NOMO-1 treated with dmso at 0.1 percent for 144 hours (cell line): ENCODE measurements at regions not wholly inside any gene's neighbourhood (a gene's known extent, or its start where the extent isn't known, plus 50 kb on each side); places are given as distances from the start of the nearest gene placed in this dataset.

Experiments
- DNase-seq: peaks from one replicate; lab custom pipeline; 2025; ENCODE audit not compliant: unreplicated experiment; lab: John Stamatoyannopoulos, UW

DNA sequence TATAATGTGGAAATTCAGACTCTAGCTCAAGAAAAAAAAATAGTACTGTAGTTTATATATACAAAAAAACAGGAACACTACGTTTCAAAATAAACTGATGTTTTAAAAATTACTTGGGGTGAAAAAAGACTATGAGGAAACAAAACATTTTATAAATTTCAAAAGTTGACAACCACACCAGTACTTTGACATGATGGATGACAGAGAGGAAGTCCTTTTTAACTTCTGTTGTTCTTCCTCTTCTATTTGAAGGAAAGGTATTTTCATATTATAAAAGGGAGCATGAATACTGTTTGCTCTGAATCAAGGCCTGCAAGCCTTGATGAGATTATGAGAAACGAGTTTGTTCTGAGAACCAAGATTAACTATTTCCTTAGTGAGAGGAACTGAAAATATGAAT lies 456.9 kb downstream of the TAF11L14 start:
- peak; percentile 57 for DNase-seq

DNA sequence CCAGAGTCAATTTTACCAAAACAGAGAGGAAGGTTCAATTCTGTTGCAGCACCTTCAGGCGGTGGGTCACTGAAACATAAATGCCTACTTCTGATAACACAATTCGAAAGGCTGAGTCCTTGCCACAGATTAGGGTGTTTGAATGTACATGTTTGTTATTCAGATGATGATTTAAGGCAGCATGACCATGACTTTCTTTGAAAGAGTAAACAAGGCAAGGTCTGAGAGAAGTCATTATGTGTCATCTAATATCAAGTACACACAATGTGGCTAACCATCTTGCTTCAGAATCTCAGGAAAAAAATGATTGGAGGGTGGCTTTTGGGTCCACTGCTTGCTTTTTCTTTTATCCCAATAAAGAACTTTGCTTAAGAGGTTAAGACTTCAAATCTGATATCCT lies 457.5 kb downstream of the TAF11L14 start:
- DNase-seq = no peak

DNA sequence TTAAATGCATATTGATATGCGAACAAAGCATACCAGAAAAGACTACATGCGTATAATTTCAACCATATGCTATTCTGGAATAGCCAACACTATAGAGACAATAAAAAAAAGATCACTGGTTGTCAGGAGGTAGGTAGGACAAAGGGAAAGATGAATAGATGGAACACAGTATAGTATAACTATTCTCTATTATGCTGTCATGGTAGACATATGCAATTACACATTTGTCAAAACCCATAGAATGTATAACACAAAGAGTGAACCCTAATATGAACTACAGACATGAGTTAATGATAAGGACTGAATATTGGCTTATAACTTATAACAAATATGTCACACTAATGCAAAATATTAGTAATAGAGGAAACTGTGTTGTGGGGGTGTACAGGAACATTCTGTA lies 460.8 kb downstream of the TAF11L14 start:
- DNase-seq = no peak

DNA sequence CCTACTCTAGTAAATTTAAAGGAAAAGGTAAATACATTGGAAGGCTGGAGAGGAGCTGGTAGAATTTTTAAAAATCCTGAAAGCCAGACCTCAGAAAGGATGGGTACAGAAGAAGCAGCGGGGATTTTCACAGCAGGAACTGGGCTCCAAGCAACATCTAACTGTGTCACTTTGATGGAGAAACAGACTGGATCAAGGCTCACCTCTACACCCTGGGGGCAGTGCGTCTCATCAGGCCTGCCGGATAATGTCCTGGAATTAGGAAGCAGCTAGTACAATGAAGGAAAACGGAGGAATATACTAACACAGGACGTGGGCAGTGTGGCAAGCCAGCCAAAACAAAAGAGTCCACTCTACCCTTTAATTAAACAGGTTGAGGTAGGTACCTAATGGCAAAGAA lies 463.6 kb downstream of the TAF11L14 start:
- DNase-seq = no peak

DNA sequence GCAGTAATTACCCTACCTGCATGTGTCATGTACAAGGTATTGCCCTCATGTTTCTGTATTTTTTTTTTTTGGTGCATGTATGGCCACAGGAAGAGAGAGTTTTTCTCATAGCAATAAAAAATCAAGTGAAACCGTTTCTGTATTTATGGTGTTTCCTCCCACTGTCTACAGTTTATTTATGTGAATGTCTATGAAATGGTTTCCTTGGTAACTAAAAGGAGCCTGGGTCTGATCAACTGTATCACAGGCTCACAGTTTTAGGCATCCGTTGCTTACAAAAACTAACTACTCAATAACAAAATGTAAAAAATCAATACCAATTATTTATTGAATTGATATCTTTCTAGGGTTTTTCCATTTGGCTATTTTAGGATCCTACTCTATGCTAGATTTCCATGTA lies 464.4 kb downstream of the TAF11L14 start:
- no peak for DNase-seq

DNA sequence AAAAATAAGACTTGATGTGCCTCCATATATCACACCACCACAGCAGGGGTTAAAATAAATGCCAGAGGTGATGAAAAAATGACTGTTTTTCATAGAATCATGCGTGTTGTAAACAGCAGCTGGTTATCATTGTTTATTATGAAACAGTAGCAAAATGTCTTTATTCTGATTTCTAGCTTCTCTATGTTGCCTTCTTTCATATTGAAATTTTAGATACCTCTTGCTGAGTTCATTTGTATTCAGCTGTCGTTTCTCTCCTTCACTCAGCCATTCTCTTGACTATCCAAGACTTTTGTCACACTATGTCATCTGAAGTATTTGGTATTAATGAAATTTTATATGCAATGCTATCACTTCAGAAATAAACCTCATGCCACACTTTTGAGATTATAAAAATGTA lies 465.0 kb downstream of the TAF11L14 start:
- no peak for DNase-seq

DNA sequence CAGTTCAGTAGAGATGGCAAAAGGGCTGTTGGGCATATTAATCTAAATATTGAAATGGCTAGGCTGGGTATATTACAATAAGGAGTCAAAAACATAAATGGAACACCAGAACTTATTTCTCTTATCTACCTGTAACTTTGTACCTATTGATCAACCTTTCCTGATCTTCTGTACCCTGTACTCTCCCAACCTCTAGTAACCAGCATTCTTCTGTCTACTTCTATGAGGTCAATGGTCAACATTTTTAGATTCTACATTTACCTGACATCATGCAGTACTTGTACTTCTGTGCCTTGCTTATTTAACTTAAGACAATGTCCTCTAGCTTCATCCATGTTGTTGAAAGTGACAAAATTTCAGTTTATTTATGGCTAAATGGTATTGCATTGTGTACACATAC lies 467.3 kb downstream of the TAF11L14 start:
- no peak for DNase-seq

DNA sequence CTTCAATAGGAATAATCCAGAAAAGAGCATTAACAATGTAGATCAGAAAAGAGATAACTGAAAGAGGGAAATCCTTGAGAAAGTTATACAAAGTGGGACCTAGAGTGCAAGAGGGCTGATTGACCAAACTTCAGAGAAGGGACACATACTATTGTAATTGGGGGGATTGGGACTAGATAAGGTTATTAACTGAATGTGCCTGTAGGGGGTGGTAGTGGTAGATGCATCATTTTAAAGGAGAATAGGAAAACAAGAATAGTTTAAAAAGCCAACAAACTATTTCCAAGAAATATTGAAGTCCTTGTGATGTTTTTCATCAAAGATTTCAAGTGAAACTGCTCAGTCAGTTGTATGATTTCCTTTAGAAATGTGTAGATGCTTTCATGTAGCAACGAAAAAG lies 468.5 kb downstream of the TAF11L14 start:
- no peak for DNase-seq

DNA sequence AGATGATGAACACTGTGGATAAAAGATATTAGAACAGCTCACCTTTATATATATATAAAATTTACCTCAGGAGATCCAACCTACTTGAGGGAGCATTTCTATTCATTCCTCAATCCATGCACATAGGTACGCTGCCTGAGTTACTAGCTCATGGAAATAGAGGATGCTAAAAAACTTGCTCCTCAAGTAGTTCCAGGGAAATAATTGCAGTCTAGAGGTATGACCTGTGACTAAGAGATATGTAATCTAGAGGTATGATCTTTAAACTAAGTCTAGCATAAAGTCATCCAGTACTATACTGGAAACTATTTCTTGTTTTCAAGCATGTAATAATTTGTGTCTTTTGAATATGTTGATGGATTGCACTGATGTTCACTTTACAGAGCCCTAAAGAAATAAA lies 471.2 kb downstream of the TAF11L14 start:
- DNase-seq = no peak

DNA sequence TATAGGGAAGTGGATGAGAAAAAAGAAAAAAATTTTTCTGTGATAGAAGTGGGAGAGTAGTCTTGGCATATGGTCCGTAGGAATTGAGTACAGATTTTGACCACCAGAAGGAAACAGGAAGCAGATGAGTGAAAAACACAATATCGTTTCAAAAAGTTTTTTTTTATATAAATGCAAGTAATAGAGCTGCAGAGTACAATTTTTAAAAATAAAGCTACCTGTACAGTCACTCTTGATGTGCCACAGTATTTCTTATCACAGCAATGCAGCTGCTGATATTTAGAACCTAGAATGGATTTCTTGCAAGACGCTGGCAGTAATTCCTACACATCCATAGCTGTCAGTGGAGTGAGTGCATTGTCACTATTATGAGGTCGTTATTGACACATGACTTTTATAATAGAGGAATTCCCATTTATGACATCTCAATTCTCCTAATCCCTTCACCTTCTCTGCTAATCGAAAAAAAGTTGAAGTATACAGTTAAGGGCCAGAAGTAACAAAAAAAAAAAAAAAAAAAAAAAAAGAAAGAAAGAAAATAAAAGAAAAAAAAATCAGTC lies 477.7 kb downstream of the TAF11L14 start:
- no peak for DNase-seq

DNA sequence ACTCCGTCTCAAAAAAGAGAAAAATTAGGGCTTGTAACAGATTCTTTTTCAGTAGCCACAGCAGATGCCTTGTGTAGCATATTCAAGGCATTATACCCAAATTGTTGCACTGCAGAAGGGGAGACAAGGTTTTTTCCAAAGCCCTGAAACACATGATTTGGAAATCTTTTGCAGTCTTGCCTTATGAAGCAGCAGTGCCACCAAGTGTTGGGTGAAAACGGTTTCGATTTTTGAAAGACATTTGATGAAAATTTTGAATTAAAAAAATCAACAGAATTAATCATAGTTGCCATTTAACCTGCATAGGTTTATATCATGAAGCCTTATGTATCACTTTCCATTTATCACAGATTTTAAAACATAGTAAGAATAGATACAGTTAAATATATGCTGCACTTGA lies 479.5 kb downstream of the TAF11L14 start:
- peak; percentile 53 for DNase-seq

DNA sequence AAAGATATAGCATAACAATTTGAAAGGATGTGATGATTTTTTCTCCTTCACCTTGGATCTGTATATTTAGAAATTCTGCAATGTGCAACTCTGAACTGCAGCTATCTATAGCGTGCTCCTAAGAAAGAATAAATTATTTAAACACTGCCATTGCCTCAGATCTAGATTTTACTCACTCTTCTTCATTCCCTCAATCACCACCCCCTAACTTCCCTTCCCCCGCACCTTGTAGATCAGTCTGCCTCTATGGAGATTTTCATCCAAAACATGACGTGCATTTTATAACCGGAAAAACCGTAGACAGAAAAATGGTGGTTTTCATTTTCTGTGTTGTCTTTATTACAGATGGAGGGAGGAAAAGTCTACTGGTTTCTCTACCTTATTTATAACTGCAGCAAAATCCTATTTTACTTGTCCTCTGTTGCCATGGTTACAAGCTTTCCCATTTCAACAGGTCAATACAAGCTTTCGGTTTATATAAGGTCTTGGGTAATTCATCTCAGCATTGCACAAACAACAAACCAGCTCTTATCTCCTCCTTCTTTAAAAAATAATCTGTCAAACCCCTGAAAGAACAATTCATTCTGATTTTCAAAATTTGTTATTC lies 480.0 kb downstream of the TAF11L14 start:
- peak; percentile 22 for DNase-seq

DNA sequence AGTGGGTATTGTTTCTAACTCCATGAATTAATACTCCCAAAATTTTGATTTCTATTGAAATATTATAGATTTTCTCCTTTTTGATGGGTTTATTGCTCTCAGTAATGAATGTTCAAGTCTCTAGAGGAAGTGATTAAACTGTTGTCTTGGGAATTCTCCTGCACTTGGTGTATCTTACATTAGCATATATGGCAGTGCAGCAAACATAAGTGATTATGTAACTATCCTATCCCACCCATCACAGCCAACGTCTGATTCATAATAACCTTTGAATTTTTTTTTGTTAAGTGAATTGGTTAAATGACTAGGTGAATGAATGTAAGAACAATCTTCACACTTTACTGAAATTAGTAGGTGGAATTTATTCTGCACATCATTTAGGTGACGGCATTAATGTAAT lies 483.7 kb downstream of the TAF11L14 start:
- no peak for DNase-seq

DNA sequence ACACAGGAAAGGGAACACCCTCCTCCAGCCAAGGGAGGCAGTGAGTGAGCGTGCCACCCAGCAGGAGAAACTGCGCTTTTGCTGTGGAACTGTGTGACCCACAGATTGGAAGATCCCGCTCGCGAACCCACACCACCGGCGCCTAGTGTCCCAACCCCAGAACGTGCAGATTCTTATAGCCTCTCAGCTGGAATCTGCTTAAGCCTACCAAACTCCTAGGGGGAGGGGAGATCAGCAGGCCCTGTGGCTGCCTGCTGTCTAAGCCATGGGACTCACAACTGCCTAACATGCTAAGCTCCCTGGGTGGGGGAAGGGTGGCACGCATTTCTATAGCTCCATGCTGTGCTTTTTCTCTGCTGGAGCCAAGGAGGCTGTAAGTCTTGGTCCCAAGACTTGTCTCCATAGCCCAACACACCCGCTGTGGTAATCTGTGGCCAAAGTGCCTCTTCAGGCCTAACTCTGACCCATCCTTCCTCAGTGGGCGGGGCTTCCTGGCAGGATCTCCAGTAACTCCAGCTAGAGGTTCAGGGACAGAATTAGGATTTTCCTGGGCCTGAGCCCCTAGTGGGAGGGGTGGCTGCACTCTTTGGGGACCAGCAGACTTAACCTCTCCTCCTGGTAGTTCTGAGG lies 485.0 kb downstream of the TAF11L14 start:
- no peak for DNase-seq

DNA sequence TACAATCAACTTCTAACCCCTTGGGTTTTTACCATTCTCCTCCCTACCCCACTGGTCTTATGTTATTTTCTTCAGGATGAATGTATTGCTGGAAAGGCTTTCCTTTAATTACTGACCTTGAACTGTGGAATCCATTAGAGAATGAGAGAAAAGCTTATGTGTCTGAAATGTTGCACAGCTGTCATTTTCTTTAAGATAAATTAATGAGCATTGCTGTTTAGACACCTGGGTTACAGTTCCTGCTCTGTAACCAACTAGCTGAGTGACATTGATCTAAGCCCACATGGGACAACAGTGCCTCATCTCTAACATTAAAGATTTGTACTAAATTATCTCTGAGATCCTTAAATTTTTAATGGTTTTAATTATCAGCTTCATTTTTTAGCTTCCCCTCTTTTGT lies 507.0 kb downstream of the TAF11L14 start:
- DNase-seq = no peak

DNA sequence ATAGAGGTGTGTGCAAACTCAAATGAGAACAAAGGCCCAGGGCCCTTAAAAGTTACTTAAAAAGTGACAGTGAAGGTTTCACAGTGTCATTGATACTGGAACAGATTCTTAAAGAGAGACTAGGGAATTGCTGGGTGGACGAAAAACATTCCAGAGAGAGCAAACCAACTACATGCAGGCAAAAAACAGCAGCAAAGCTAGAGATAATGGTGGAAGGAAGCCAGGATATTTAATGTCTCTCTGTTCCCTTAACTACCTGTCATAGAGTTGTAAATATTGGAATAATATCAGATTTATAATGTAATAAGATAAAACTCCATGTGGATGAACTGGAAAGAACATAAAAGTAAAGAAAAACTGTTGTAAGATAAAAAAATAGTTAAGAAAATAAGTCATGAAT lies 508.6 kb downstream of the TAF11L14 start:
- DNase-seq = no peak

DNA sequence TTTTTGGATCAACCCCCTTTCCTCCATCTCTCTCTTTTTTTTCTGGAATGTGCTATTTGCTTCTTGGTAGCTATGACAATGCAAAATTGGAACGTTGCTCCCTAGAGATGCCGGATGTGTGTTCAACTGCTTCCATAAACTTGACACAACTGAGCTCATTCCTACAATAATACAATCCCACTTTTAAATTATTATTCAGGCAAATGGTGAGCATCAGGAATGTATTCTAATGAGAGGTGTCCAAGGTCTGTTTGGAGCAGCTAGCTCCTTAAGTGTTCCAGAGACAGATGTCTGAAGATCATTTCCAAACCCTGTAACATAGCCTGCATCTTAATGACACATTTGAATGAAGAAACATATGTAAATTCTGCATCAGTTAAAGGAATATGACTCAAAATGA lies 518.4 kb downstream of the TAF11L14 start:
- DNase-seq = no peak

DNA sequence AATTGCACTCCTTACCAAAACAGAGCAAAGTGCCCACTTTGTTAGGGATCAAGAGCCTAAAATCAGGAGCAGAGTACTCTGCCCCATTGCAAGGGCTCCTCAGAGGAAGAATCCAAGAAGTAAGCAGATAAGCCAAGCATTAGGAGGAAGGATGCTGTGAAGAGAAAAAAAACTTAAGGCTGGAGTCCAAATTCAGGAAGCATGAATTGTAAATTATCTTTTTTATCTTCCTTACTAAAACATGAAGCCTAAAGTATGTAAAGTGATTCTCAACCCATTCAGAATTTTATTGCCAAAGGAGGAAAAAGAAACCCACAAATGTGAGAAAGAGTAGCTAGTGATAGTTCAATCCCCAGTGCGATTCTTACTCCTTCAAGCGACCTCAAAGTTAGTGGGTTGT lies 523.9 kb downstream of the TAF11L14 start:
- no peak for DNase-seq

DNA sequence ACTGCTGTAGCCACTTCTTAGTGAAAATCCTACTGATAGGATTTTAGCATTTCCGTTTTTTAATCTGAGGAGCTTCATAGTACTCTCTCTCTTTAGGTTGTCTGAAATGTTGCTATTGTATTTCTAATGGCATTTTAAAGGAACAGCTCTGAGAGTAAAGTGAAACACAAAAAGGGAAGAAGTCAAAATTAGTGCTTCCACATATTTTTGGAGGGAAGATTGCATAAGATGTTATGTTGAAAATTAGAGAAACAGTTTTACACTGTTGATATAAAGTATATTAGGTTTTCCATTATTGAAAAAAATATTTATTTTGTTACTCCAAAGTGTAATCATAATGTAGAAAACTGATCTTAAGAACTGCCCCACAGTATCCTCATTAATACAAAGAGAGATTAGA lies 525.1 kb downstream of the TAF11L14 start:
- DNase-seq = peak; percentile 56

DNA sequence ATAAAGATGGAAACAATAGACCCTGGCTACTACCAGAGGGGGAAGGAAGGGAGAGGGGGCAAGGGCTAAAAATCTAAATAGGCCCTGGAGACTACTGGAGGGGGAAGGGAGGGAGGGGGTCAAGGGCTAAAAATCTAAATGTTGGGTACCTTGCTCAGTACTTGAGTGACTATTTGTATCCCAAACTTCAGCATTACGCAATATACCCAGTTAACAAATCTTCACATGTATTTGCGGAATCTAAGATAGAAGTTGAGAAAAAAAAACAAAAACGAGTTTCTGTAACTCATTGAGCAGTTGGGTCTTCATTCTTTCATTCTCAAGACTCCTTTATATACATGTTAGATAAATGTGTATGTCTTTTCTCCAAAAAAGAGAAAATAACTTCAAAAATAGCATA lies 537.4 kb downstream of the TAF11L14 start:
- no peak for DNase-seq

DNA sequence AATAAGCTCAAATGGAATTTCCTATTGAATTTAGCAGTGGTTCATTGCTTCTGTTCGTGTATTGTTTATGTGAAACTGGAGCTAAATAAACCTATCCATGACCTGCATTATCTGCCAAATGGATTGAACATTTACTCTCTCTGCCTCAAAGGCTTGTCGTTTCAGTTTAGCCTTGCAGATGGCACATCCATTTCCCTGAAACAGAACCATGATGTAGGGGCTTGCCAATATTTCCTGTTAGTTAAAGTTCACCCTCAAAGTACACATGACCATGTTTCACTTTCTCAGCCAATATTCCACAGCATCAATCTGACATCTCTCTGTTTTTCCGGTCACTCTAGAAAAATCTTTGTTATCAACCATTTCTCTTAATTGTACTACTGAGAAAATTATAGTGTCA lies 545.3 kb downstream of the TAF11L14 start:
- DNase-seq = no peak

DNA sequence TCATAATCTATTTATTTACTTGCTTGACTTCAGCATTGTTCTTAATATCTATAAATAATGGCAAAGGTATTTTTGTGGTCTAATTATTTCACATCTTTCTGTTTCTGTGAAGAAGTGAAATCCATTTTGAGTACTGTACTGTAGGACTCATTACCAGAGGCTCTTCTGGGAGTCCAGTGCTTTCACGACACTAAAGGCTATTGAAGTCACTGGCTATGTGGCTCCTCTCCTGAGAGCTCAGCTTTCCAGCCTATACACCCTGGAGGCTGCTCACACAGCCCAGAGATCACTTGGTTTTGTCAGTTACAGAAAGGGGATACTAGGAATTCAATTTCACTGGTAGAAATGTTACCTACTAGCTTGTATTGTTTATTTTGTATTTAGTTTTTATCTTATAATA lies 547.3 kb downstream of the TAF11L14 start:
- no peak for DNase-seq

DNA sequence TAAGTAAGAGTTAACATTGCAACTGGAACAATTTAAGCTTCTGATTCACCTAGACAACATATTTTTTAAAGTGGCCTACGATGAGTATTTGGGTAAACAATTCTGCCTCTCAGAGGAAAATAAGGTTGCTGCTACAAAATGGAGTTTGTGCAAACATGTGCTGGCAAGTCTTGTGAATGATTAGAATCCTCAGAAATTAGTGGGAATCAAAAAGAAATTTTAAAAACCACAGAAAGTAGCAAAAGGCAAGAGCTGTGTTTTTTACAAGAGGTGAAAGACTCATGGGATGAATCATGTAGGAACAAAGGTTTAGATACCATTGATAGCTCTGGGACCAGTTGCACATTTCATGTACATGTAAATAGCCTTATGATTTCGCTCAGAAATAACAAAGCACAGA lies 561.6 kb downstream of the TAF11L14 start:
- DNase-seq = no peak
